GM23338 (cell line): ENCODE measurements at regions not wholly inside any gene's neighbourhood (a gene's known extent, or its start where the extent isn't known, plus 50 kb on each side); places are given as distances from the start of the nearest gene placed in this dataset.

Source experiments
- ETS1 ChIP-seq: IDR thresholded peaks from 2 replicates; pipeline ENCODE4 v1.6.1; 2016; ENCODE audit warnings: antibody characterized with exemption
- JUNB ChIP-seq: IDR thresholded peaks from one replicate; pipeline ENCODE4 v1.6.1; 2016; ENCODE audit warnings: antibody characterized with exemption; ENCODE audit not compliant: unreplicated experiment
- NANOG ChIP-seq: IDR thresholded peaks from 2 replicates; pipeline ENCODE4 v1.6.1; 2016; ENCODE audit warnings: antibody characterized with exemption, borderline replicate concordance
- REST ChIP-seq: IDR thresholded peaks from one replicate; pipeline ENCODE4 v1.6.1; 2018; ENCODE audit warnings: antibody characterized with exemption; ENCODE audit not compliant: unreplicated experiment
- ZNF331 ChIP-seq: fragments of 250-450 bp; sonication (Bioruptor Pico); IDR thresholded peaks from 2 replicates; pipeline ENCODE4 v1.5.0; 2020; ENCODE audit warnings: low read depth, mild to moderate bottlenecking, moderate library complexity
- ZNF462 ChIP-seq: fragments of 250-450 bp; sonication (Bioruptor Pico); IDR thresholded peaks from 2 replicates; pipeline ENCODE4 v1.5.0; 2020; ENCODE audit warnings: mild to moderate bottlenecking, moderate library complexity

GRCh38 chr6:79803917-79804316 is 143.4 kb downstream of the ELOVL4 start (continued):
- TF ChIP-seq ZNF462 (CRISPR knock-in tag) (no peak), ZNF331 (CRISPR knock-in tag) (no peak), JUNB (no peak), NANOG (no peak), REST (no peak), ETS1 (no peak)
